ENCODE measurements at regions not wholly inside any gene's neighbourhood (a gene's known extent, or its start where the extent isn't known, plus 50 kb on each side); places are given as distances from the start of the nearest gene placed in this dataset.
"Not testable (repeated sequence)": the region's sequence is repeated elsewhere in the genome, so short reads cannot be mapped to it uniquely, and the experiment has no call there.

GRCh38 chr3:66831931-66832330, 166.2 kb upstream of the KBTBD8 start:
- WGBS = 97% methylated on average over 1 of the region's 1 CpG
- no peaks in the 10 kb centered on the region for H3K4me1 ChIP-seq (ENCODE audit: control insufficient read depth, insufficient read depth, low read length)
- DNase-seq (no peak), ATAC-seq (no peak)
- H3K9me3 ChIP-seq (ENCODE audit: control insufficient read depth, low read length) = no peaks in the 10 kb centered on the region
- H3K27ac ChIP-seq (ENCODE audit: low read length) = no peak overlapping the region
- no peaks in the 10 kb centered on the region for H3K27me3 ChIP-seq (ENCODE audit: control insufficient read depth, insufficient read depth)
- no peak overlapping the region for H3K4me3 ChIP-seq (ENCODE audit: low read length)
- intact Hi-C loops (cut with DNase I) = no loop called here

DNA sequence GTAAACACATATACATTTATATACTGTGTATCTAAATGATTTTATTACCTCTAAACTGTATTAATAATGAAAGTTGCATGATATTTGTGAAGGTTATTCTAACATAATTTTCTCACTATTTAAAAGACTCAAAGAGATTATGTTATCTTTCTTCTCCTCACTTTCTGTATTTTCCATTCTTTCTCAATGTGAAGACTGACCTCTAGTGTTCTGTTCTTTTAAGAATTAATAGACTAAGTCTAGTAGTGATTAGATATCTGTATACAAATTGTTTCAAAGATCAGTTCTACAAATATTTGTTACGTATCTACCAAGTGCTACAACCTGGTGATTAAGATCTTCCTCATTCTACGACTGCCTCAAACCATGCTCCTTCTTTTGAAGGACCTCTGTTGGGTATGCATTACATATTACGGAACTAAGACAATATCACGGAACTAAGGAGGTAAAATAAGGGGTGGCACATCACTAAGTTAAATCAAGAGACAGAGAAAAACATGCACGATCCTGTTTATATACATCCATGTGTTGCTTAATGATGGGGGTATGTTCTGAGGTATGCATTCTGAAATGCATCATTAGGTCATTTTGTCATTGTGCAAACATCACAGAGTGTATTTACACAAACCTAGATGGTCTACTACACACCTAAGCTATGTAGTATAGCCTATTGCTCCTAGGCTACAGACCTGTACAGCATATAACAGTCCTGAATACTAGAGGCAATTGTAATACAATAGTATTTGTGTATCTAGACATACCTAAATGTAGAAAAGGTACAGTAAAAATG, 161.5 kb upstream of the KBTBD8 start:
- Histone ChIP-seq H3K27me3 (ENCODE audit: control insufficient read depth, insufficient read depth) (no peaks in the 10 kb centered on the region), H3K27ac (ENCODE audit: low read length) (no peak overlapping the region), H3K4me3 (ENCODE audit: low read length) (no peak overlapping the region), H3K9me3 (ENCODE audit: control insufficient read depth, low read length) (no peaks in the 10 kb centered on the region), H3K4me1 (ENCODE audit: control insufficient read depth, insufficient read depth, low read length) (no peaks in the 10 kb centered on the region)
- intact Hi-C loops (cut with DNase I) = no loop called here
- WGBS = 78% methylated on average over 5 of the region's 5 CpGs
- DNase-seq = no peak
- ATAC-seq = no peak

- Histone ChIP-seq H3K4me1 (ENCODE audit: control insufficient read depth, insufficient read depth, low read length) (no peaks in the 10 kb centered on the region), H3K4me3 (ENCODE audit: low read length) (no peak overlapping the region), H3K27ac (ENCODE audit: low read length) (no peak overlapping the region), H3K9me3 (ENCODE audit: control insufficient read depth, low read length) (no peaks in the 10 kb centered on the region), H3K27me3 (ENCODE audit: control insufficient read depth, insufficient read depth) (no peaks in the 10 kb centered on the region)
- ATAC-seq = no peak
- WGBS = 93% methylated on average over 8 of the region's 8 CpGs
- no peak for DNase-seq
- intact Hi-C loops (cut with DNase I) = no loop called here
These were observed 159.4 kb upstream of the KBTBD8 start for GRCh38 chr3:66838704-66839103.

GRCh38 chr3:66839508-66839907, 158.6 kb upstream of the KBTBD8 start:
- Histone ChIP-seq H3K4me1 (ENCODE audit: control insufficient read depth, insufficient read depth, low read length) (no peaks in the 10 kb centered on the region), H3K27ac (ENCODE audit: low read length) (no peak overlapping the region), H3K4me3 (ENCODE audit: low read length) (no peak overlapping the region), H3K9me3 (ENCODE audit: control insufficient read depth, low read length) (no peaks in the 10 kb centered on the region), H3K27me3 (ENCODE audit: control insufficient read depth, insufficient read depth) (no peaks in the 10 kb centered on the region)
- DNase-seq (no peak), ATAC-seq (no peak)
- 87% methylated on average over 6 of the region's 6 CpGs for WGBS
- intact Hi-C loops (cut with DNase I) = no loop called here

GRCh38 chr3:66842761-66843464, 155.2 kb upstream of the KBTBD8 start:
- ATAC-seq; H3K4me3 ChIP-seq (ENCODE audit: low read length); H3K4me1 ChIP-seq (ENCODE audit: control insufficient read depth, insufficient read depth, low read length); intact Hi-C loops (cut with DNase I); DNase-seq; H3K27me3 ChIP-seq (ENCODE audit: control insufficient read depth, insufficient read depth); H3K9me3 ChIP-seq (ENCODE audit: control insufficient read depth, low read length); H3K27ac ChIP-seq (ENCODE audit: low read length): not testable (repeated sequence)
- 88% methylated on average over 18 of the region's 18 CpGs for WGBS

DNA sequence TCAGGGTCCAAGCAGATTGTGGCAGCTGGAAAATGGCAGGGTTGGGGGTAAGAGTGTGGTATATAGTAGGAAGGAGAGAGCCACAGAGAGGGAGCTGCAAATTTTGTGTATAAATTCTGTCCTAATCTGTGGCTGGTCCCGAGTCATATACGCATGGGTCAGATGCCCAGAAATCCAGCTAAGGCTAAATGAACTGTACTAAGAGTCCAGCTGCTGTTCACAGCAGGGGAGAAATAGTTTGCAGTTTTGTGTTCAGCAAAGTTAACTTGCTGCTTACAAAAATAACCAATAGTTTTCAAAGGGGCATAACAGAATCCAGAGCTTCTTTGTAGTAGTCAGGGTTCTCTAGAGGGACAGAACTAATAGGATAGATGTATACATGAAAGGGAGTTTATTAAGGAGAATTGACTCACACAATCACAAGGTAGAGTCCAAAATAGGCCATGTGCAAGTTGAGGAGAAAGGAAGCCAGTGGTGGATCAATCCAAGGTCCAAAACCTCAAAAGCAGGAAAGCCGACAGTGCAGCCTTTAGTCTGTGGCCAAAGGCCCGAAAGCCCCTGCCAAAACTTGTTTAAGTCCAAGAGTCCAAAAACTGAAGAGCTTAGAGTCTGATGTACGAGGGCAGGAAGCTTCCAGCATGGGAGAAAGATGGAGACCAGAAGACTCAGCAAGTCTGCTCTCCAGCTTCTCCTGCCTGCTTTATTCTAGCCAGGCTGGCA, 146.1 kb upstream of the KBTBD8 start:
- WGBS = 78% methylated on average over 5 of the region's 5 CpGs
- Histone ChIP-seq H3K9me3 (ENCODE audit: control insufficient read depth, low read length) (no peaks in the 10 kb centered on the region), H3K27me3 (ENCODE audit: control insufficient read depth, insufficient read depth) (no peaks in the 10 kb centered on the region), H3K4me3 (ENCODE audit: low read length) (no peak overlapping the region), H3K4me1 (ENCODE audit: control insufficient read depth, insufficient read depth, low read length) (no peaks in the 10 kb centered on the region), H3K27ac (ENCODE audit: low read length) (no peak overlapping the region)
- ATAC-seq = no peak
- intact Hi-C loops (cut with DNase I) = no loop called here
- DNase-seq = no peak

- WGBS = 58% methylated on average over 4 of the region's 4 CpGs
- Histone ChIP-seq H3K27ac (ENCODE audit: low read length) (no peak overlapping the region), H3K4me1 (ENCODE audit: control insufficient read depth, insufficient read depth, low read length) (no peaks in the 10 kb centered on the region), H3K4me3 (ENCODE audit: low read length) (no peak overlapping the region), H3K27me3 (ENCODE audit: control insufficient read depth, insufficient read depth) (no peaks in the 10 kb centered on the region), H3K9me3 (ENCODE audit: control insufficient read depth, low read length) (no peaks in the 10 kb centered on the region)
- ATAC-seq = no peak
- no peak for DNase-seq
- intact Hi-C loops (cut with DNase I) = no loop called here
These were observed 143.4 kb upstream of the KBTBD8 start for GRCh38 chr3:66854601-66855151.

- no peak for DNase-seq
- 67% methylated on average over 8 of the region's 8 CpGs for WGBS
- Histone ChIP-seq H3K4me3 (ENCODE audit: low read length) (no peak overlapping the region), H3K27me3 (ENCODE audit: control insufficient read depth, insufficient read depth) (no peaks in the 10 kb centered on the region), H3K27ac (ENCODE audit: low read length) (no peak overlapping the region), H3K4me1 (ENCODE audit: control insufficient read depth, insufficient read depth, low read length) (no peaks in the 10 kb centered on the region), H3K9me3 (ENCODE audit: control insufficient read depth, low read length) (no peaks in the 10 kb centered on the region)
- intact Hi-C loops (cut with DNase I) = no loop called here
- no peak for ATAC-seq
These were observed 141.6 kb upstream of the KBTBD8 start for GRCh38 chr3:66856533-66856932.

DNA sequence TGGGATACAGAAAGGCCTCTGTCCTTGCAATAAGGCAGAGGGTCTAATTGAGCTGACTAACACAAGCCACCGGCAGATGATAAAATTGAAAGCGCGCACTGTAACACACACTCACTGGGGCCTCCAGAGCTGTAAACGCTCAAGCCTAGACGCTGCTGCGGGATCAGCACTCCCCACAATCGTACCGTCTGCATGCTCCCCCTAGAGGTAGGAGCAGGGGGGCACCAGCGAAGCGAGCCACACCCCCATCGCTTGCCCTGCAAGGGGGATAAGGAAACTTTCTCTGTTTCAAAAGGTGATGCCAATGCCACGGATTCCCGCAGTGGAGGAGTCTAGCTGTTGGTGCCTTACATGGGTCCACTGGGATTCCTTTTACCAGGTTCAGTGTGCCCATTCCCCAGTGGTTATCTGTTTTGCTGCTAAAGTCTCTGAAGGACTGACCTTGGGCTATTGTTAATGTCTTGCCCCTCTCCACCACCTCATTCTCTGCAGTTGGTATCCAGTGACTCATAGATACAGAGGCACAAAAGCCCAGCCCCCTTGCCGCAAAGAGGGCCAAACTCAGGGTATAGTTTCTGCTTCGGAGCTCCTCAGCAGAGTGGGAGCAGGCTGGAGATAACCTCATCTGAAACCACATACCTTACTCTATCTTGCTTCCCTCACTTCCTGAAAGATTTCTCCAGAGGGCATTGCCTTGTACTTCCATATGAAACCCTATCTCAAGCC, 139.3 kb upstream of the KBTBD8 start:
- intact Hi-C loops (cut with DNase I) = no loop called here
- H3K4me1 ChIP-seq (ENCODE audit: control insufficient read depth, insufficient read depth, low read length) = no peaks in the 10 kb centered on the region
- no peak overlapping the region for H3K4me3 ChIP-seq (ENCODE audit: low read length)
- ATAC-seq (peak in 1 of 2 donors; percentile 11), DNase-seq (no peak)
- H3K27me3 ChIP-seq (ENCODE audit: control insufficient read depth, insufficient read depth) = no peaks in the 10 kb centered on the region
- H3K27ac ChIP-seq (ENCODE audit: low read length) = no peak overlapping the region
- WGBS = 47% methylated on average over 15 of the region's 15 CpGs
- H3K9me3 ChIP-seq (ENCODE audit: control insufficient read depth, low read length) = no peaks in the 10 kb centered on the region

GRCh38 chr3:66860771-66861170, 137.3 kb upstream of the KBTBD8 start:
- ATAC-seq = no peak
- intact Hi-C loops (cut with DNase I) = no loop called here

More at GRCh38 chr3:66860771-66861170, 137.3 kb upstream of the KBTBD8 start:
- H3K27me3 ChIP-seq (ENCODE audit: control insufficient read depth, insufficient read depth) = no peaks in the 10 kb centered on the region
- no peaks in the 10 kb centered on the region for H3K4me1 ChIP-seq (ENCODE audit: control insufficient read depth, insufficient read depth, low read length)
- 88% methylated on average over 7 of the region's 7 CpGs for WGBS
- no peak for DNase-seq
- H3K9me3 ChIP-seq (ENCODE audit: control insufficient read depth, low read length) = no peaks in the 10 kb centered on the region
- H3K4me3 ChIP-seq (ENCODE audit: low read length) = no peak overlapping the region
- H3K27ac ChIP-seq (ENCODE audit: low read length) = no peak overlapping the region

All from right cardiac atrium (tissue), 5 donors.